ENCODE measurements at regions not wholly inside any gene's neighbourhood (a gene's known extent, or its start where the extent isn't known, plus 50 kb on each side); places are given as distances from the start of the nearest gene placed in this dataset.

DNA sequence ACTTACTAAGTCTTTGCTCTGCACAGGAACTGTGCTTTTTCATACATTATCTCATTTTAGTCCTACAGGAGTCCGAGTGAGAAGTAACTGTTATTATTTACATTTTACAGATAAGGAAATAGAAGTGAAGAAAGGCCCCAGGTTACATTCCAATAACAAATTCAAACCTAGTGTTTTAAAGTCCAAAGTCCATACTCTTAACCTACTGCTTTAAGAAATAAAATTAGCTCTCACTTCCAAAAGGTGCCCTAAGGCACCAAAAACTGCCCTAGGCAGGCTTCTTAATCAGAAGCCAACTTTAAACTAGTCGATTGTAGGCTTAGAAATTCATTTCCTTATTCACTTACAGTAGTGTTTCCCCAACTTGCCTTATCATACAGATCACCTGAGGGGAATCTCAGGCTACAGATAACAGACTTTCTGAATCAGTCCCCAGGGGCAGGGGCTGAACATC, 555.9 kb downstream of the DIAPH3 start:
- in situ Hi-C loops (cut with MboI): no loop called here
- no peak for TF ChIP-seq E2F8 (IDR thresholded peaks at IDR 0.05; ENCODE audit: low read depth, partially characterized antibody)
- TF ChIP-seq POLR2AphosphoS5 (IDR thresholded peaks at IDR 0.05; ENCODE audit: low read length): no peak
- TF ChIP-seq, protein P1, sequence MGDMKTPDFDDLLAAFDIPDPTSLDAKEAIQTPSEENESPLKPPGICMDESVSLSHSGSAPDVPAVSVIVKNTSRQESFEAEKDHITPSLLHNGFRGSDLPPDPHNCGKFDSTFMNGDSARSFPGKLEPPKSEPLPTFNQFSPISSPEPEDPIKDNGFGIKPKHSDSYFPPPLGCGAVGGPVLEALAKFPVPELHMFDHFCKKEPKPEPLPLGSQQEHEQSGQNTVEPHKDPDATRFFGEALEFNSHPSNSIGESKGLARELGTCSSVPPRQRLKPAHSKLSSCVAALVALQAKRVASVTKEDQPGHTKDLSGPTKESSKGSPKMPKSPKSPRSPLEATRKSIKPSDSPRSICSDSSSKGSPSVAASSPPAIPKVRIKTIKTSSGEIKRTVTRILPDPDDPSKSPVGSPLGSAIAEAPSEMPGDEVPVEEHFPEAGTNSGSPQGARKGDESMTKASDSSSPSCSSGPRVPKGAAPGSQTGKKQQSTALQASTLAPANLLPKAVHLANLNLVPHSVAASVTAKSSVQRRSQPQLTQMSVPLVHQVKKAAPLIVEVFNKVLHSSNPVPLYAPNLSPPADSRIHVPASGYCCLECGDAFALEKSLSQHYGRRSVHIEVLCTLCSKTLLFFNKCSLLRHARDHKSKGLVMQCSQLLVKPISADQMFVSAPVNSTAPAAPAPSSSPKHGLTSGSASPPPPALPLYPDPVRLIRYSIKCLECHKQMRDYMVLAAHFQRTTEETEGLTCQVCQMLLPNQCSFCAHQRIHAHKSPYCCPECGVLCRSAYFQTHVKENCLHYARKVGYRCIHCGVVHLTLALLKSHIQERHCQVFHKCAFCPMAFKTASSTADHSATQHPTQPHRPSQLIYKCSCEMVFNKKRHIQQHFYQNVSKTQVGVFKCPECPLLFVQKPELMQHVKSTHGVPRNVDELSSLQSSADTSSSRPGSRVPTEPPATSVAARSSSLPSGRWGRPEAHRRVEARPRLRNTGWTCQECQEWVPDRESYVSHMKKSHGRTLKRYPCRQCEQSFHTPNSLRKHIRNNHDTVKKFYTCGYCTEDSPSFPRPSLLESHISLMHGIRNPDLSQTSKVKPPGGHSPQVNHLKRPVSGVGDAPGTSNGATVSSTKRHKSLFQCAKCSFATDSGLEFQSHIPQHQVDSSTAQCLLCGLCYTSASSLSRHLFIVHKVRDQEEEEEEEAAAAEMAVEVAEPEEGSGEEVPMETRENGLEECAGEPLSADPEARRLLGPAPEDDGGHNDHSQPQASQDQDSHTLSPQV (IDR thresholded peaks at IDR 0.05): no peak
- no peak for TF ChIP-seq TCF3 (IDR thresholded peaks at IDR 0.05; ENCODE audit: borderline replicate concordance, insufficient read depth, low read depth, low read length)
- TF ChIP-seq MEF2B (IDR thresholded peaks at IDR 0.05; ENCODE audit: partially characterized antibody, poor library complexity, severe bottlenecking): peak; percentile 48
- TF ChIP-seq GABPA (IDR thresholded peaks at IDR 0.05; ENCODE audit: low read depth): no peak
- CTCF ChIA-PET: interaction anchor here (1.3 kb wide), 1 partner anchor 65 kb away, joined by 3 read pairs; no protein-coding TSS in a partner anchor

More for the DNA sequence above, 555.9 kb downstream of the DIAPH3 start:
- FAIRE-seq (no peak), DNase-seq (ENCODE audit: low read depth, low spot score) (no peak), ATAC-seq (peak; percentile 70)
- no peaks in the 10 kb centered on the region for H3K36me3 ChIP-seq (ENCODE audit: control insufficient read depth in 2 of 2, insufficient read depth in 2 of 2, low read length in 1 of 2)
- no peaks in the 10 kb centered on the region for H3K79me2 ChIP-seq (ENCODE audit: control insufficient read depth, insufficient read depth, low read length)
- intact Hi-C loops (cut with micrococcal nuclease; ENCODE audit: unreplicated experiment): no loop called here
- SMC1A ChIA-PET (ENCODE audit: uncharacterized antibody, unreplicated experiment): interaction anchor here (0.8 to 1.2 kb wide), 3 partner anchors 8 to 145 kb away, joined by 3 read pairs; no protein-coding TSS in a partner anchor
- RAD21 ChIA-PET (ENCODE audit: unreplicated experiment): no interaction called here
- H3K4me2 ChIP-seq (ENCODE audit: control insufficient read depth, insufficient read depth): no peak overlapping the region
- H3K4me1 ChIP-seq (ENCODE audit: control insufficient read depth, insufficient read depth, low read length): no peaks in the 10 kb centered on the region
- WGBS (ENCODE audit: insufficient coverage, insufficient replicate concordance, low lambda C conversion rate, missing lambda C conversion rate): 36% methylated on average over 2 of the region's 2 CpGs
- POLR2A ChIA-PET: no interaction called here
- H4K20me1 ChIP-seq (ENCODE audit: control insufficient read depth, insufficient read depth): no peaks in the 10 kb centered on the region
- H3K9ac ChIP-seq (ENCODE audit: control insufficient read depth, insufficient read depth, low read length): no peak overlapping the region
- H3K27ac ChIP-seq (ENCODE audit: control insufficient read depth, insufficient read depth): no peak overlapping the region
- H2AFZ ChIP-seq (ENCODE audit: control insufficient read depth, low read depth, low read length): no peak overlapping the region
- H3K4me3 ChIP-seq: no peak overlapping the region
- BruUV-seq (replicated peaks): no TSS peak
- no peaks in the 10 kb centered on the region for H3K27me3 ChIP-seq (replicated peaks in 1 of 2; ENCODE audit: control insufficient read depth in 2 of 2, insufficient read depth in 2 of 2, low read length in 1 of 2)
- no peaks in the 10 kb centered on the region for H3K9me3 ChIP-seq (replicated peaks; ENCODE audit: control insufficient read depth, insufficient read depth, low read length)
